GM12878 (cell line): ENCODE measurements at regions not wholly inside any gene's neighbourhood (a gene's known extent, or its start where the extent isn't known, plus 50 kb on each side); places are given as distances from the start of the nearest gene placed in this dataset.

Experiments
- ATAC-seq: fragments of 200-7000 bp; cut with Tn5 transposase; 3 replicates; pipeline ENCODE4 v1.9.1; 2020; ENCODE audit warnings: mild to moderate bottlenecking, moderate library complexity
- BruUV-seq: library from RNA; stranded (reverse); fragments of 400-500 nt; replicated peaks from 2 replicates; lab custom pipeline; 2021; lab: Mats Ljungman, UMichigan
- CTCF ChIA-PET: fragments of 300-600 bp; sonication (Branson Sonifier 250); formaldehyde crosslinking; extraction: SDS; loops from one replicate; lab custom pipeline; 2021; ENCODE audit warnings: inconsistent platforms; lab: Yijun Ruan, JAX
- POLR2A ChIA-PET: fragments of 350-600 bp; formaldehyde crosslinking; extraction: SDS; loops from one replicate; lab custom pipeline; 2021; ENCODE audit warnings: inconsistent platforms; lab: Charles Lee
- RAD21 ChIA-PET: fragments of 300-600 bp; sonication (Branson Sonifier 250); formaldehyde crosslinking; loops from one replicate; lab custom pipeline; 2023; ENCODE audit warnings: antibody characterized with exemption; ENCODE audit not compliant: unreplicated experiment; lab: Charles Lee
- SMC1A ChIA-PET: fragments of 300-600 bp; sonication (Branson Sonifier 250); formaldehyde crosslinking; loops from one replicate; lab custom pipeline; 2023; ENCODE audit not compliant: unreplicated experiment, uncharacterized antibody; lab: Charles Lee
- DNase-seq: peaks from one replicate; pipeline ENCODE4 v3.0.0-alpha.2; 2011; ENCODE audit warnings: low read depth, low spot score
- FAIRE-seq: peaks from 3 replicates; lab custom pipeline; 2011; peaks lifted over from hg19 to GRCh38; lab: Jason Lieb, UNC
- H2AFZ ChIP-seq: 2 replicates; pipeline ENCODE4 v1.6.0; 2011; ENCODE audit warnings: low read depth, low read length, control low read depth; ENCODE audit not compliant: control insufficient read depth
- H3K27ac ChIP-seq: 2 replicates; pipeline ENCODE4 v1.5.1; 2011; ENCODE audit warnings: control low read depth; ENCODE audit not compliant: control insufficient read depth, insufficient read depth
- H3K27me3 ChIP-seq, 2 experiments: replicated peaks in 1 of 2; 2 replicates each; pipeline versions ENCODE4 v1.6.0 to v1.6.1; 2011; ENCODE audit warnings: low read length in 1 of 2; ENCODE audit not compliant: control insufficient read depth in 2 of 2, insufficient read depth in 2 of 2
- H3K36me3 ChIP-seq, 2 experiments: 2 replicates each; pipeline ENCODE4 v1.5.1; 2011; ENCODE audit warnings: low read length in 1 of 2; ENCODE audit not compliant: control insufficient read depth in 2 of 2, insufficient read depth in 2 of 2
- H3K4me1 ChIP-seq: 2 replicates; pipeline ENCODE4 v1.6.1; 2011; ENCODE audit warnings: mild to moderate bottlenecking, low read length, moderate library complexity, mixed read lengths; ENCODE audit not compliant: control insufficient read depth, insufficient read depth
- H3K4me2 ChIP-seq: 2 replicates; pipeline ENCODE4 v1.6.0; 2011; ENCODE audit warnings: control low read depth; ENCODE audit not compliant: control insufficient read depth, insufficient read depth
- H3K4me3 ChIP-seq: fragments of 200-600 bp; sonication (generic); 2 replicates; pipeline ENCODE4 v1.5.1; 2016
- H3K79me2 ChIP-seq: 2 replicates; pipeline ENCODE4 v1.6.0; 2011; ENCODE audit warnings: low read length; ENCODE audit not compliant: control insufficient read depth, insufficient read depth
- H3K9ac ChIP-seq: 2 replicates; pipeline ENCODE4 v1.8.0; 2011; ENCODE audit warnings: low read length, control low read depth, mixed read lengths; ENCODE audit not compliant: control insufficient read depth, insufficient read depth
- H3K9me3 ChIP-seq: replicated peaks from 3 replicates; pipeline ENCODE4 v1.5.1; 2011; ENCODE audit warnings: mild to moderate bottlenecking, low read length; ENCODE audit not compliant: control insufficient read depth, insufficient read depth
- H4K20me1 ChIP-seq: 2 replicates; pipeline ENCODE4 v1.6.0; 2011; ENCODE audit not compliant: control insufficient read depth, insufficient read depth
- ASH2L ChIP-seq: fragments of 300-600, 200-600 bp; sonication (generic); IDR thresholded peaks from 2 replicates; pipeline ENCODE4 v1.6.1; 2017; ENCODE audit warnings: low read depth, mild to moderate bottlenecking, borderline replicate concordance
- BHLHE40 ChIP-seq, 2 experiments: fragments of 450-650 bp in 1 of 2; IDR thresholded peaks; 2 replicates each; pipeline ENCODE4 v1.6.1; 2011 to 2017; ENCODE audit warnings: low read depth in 2 of 2, borderline replicate concordance in 1 of 2, improper control_type of control experiment in 1 of 2, low read length in 1 of 2, mild to moderate bottlenecking in 1 of 2
- JUND ChIP-seq: IDR thresholded peaks from 2 replicates; pipeline ENCODE4 v1.6.1; 2012; ENCODE audit warnings: low read depth, mild to moderate bottlenecking, low read length, improper control_type of control experiment, moderate library complexity
- MTA2 ChIP-seq: fragments of 450-650 bp; IDR thresholded peaks from 2 replicates; pipeline ENCODE4 v1.6.1; 2016; ENCODE audit warnings: low read depth, mild to moderate bottlenecking, moderate library complexity
- ZNF384 ChIP-seq: IDR thresholded peaks from 2 replicates; pipeline ENCODE4 v1.6.1; 2012; ENCODE audit warnings: low read depth, mild to moderate bottlenecking, low read length, improper control_type of control experiment, borderline replicate concordance
- WGBS: methylation state at CpG from one replicate; pipeline ENCODE4 v1.1.6; 2016; ENCODE audit warnings: low lambda C conversion rate; ENCODE audit not compliant: insufficient replicate concordance, insufficient coverage; ENCODE audit errors: missing lambda C conversion rate; 5-methylcytosine and 5-hydroxymethylcytosine counted together
- in situ Hi-C: fragments of 300-500 bp; cut with MboI; formaldehyde crosslinking; loops from 9 replicates; pipeline ENCODE4 v1.14.3; 2018; ENCODE audit warnings: mixed read lengths
- intact Hi-C: fragments of 100-400 bp; cut with micrococcal nuclease; formaldehyde crosslinking; loops from one replicate; pipeline ENCODE4 v1.14.2; 2022; ENCODE audit not compliant: unreplicated experiment
- TF ChIP-seq, protein P1 (sequence below): fragments of 450-650 bp; IDR thresholded peaks from 2 replicates; pipeline ENCODE4 v1.6.1; 2017; ENCODE audit warnings: mild to moderate bottlenecking, low read depth, inconsistent platforms; ENCODE audit not compliant: poor library complexity, severe bottlenecking
- TF ChIP-seq, protein P2 (sequence below): fragments of 450-650 bp; IDR thresholded peaks from 2 replicates; pipeline ENCODE4 v1.6.1; 2018; ENCODE audit warnings: mild to moderate bottlenecking, low read depth, moderate library complexity; ENCODE audit not compliant: partially characterized antibody

DNA sequence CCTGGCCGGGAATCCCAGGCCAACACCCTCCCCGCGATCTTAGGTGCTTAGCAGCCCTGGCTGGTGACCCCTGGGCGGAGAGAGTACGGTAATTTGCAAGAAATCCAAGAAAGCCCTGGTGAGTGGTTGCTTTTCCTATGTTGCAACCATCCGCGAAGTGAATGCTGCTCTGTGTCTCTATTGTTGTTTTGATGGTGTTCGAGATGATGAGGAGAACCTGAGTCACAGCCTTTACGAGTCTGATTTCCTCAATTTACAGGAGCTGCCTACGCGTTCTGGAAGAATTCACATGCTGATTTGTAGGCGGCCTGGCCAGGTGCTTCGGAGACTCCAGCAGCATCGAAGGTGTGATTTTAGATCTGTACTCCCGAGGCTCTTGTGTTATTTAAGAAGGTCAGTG lies 63.3 kb downstream of the TMEM235 start:
- intact Hi-C loops: no loop called here
- Histone ChIP-seq H3K9ac (no peak overlapping the region), H3K4me1 (peaks cover 13% of the 10 kb centered on the region), H3K4me3 (no peak overlapping the region), H3K79me2 (no peaks in the 10 kb centered on the region), H4K20me1 (no peaks in the 10 kb centered on the region), H3K27me3 (no peaks in the 10 kb centered on the region), H2AFZ (no peak overlapping the region), H3K9me3 (no peaks in the 10 kb centered on the region), H3K36me3 (no peaks in the 10 kb centered on the region), H3K27ac (no peak overlapping the region), H3K4me2 (no peak overlapping the region)
- ChIA-PET POLR2A (no interaction called here), SMC1A (no interaction called here), RAD21 (no interaction called here), CTCF (no interaction called here)
- FAIRE-seq (no peak), DNase-seq (no peak), ATAC-seq (no peak)
- WGBS: 68% methylated on average over 15 of the region's 15 CpGs
- in situ Hi-C loops: loop anchor here (5.0 kb wide), 1 partner anchor 123 kb away; no protein-coding TSS in a partner anchor
- no peak for TF ChIP-seq MTA2
- TF ChIP-seq, protein P1, sequence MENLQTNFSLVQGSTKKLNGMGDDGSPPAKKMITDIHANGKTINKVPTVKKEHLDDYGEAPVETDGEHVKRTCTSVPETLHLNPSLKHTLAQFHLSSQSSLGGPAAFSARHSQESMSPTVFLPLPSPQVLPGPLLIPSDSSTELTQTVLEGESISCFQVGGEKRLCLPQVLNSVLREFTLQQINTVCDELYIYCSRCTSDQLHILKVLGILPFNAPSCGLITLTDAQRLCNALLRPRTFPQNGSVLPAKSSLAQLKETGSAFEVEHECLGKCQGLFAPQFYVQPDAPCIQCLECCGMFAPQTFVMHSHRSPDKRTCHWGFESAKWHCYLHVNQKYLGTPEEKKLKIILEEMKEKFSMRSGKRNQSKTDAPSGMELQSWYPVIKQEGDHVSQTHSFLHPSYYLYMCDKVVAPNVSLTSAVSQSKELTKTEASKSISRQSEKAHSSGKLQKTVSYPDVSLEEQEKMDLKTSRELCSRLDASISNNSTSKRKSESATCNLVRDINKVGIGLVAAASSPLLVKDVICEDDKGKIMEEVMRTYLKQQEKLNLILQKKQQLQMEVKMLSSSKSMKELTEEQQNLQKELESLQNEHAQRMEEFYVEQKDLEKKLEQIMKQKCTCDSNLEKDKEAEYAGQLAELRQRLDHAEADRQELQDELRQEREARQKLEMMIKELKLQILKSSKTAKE: no peak
- TF ChIP-seq, protein P2, sequence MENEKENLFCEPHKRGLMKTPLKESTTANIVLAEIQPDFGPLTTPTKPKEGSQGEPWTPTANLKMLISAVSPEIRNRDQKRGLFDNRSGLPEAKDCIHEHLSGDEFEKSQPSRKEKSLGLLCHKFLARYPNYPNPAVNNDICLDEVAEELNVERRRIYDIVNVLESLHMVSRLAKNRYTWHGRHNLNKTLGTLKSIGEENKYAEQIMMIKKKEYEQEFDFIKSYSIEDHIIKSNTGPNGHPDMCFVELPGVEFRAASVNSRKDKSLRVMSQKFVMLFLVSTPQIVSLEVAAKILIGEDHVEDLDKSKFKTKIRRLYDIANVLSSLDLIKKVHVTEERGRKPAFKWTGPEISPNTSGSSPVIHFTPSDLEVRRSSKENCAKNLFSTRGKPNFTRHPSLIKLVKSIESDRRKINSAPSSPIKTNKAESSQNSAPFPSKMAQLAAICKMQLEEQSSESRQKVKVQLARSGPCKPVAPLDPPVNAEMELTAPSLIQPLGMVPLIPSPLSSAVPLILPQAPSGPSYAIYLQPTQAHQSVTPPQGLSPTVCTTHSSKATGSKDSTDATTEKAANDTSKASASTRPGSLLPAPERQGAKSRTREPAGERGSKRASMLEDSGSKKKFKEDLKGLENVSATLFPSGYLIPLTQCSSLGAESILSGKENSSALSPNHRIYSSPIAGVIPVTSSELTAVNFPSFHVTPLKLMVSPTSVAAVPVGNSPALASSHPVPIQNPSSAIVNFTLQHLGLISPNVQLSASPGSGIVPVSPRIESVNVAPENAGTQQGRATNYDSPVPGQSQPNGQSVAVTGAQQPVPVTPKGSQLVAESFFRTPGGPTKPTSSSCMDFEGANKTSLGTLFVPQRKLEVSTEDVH: no peak
- no peak for TF ChIP-seq ZNF384
- TF ChIP-seq JUND: no peak
- no peak for TF ChIP-seq BHLHE40 (IDR thresholded peaks at IDR 0.05; ENCODE audit: borderline replicate concordance in 1 of 2, low read depth in 2 of 2, low read length in 1 of 2)
- no peak for TF ChIP-seq ASH2L
- BruUV-seq: no TSS peak
